K562 (cell line): ENCODE measurements at regions not wholly inside any gene's neighbourhood (a gene's known extent, or its start where the extent isn't known, plus 50 kb on each side); places are given as distances from the start of the nearest gene placed in this dataset.

Source experiments
- ATAC-seq: fragments of 200-7000 bp; cut with Tn5 transposase; 3 replicates; pipeline ENCODE4 v1.9.1; 2020; ENCODE audit warnings: moderate library complexity
- BruUV-seq: library from RNA; stranded (reverse); fragments of 400-500 nt; replicated peaks from 2 replicates; lab custom pipeline; 2021; lab: Mats Ljungman, UMichigan
- CTCF ChIA-PET: fragments of 300-600 bp; formaldehyde crosslinking; extraction: SDS; loops from one replicate; lab custom pipeline; 2021; ENCODE audit warnings: low intra/inter-chr PET ratio; lab: Yijun Ruan, JAX
- POLR2A ChIA-PET: fragments of 300-600, 350-650 bp; sonication (Branson Sonifier 250); formaldehyde crosslinking; extraction: SDS; loops from one replicate; lab custom pipeline; 2021; ENCODE audit warnings: antibody characterized with exemption, inconsistent platforms; lab: Yijun Ruan, JAX
- DNase-seq, 4 experiments: peaks; one replicate each; pipeline versions ENCODE4 v3.0.0 to v3.0.0-alpha.2; 2011 to 2018; ENCODE audit warnings: low spot score in 3 of 4, mixed read lengths in 3 of 4; ENCODE audit errors: extremely low read depth in 1 of 4
- FAIRE-seq: peaks from 2 replicates; lab custom pipeline; 2011; peaks lifted over from hg19 to GRCh38; lab: Jason Lieb, UNC
- H2AFZ ChIP-seq: 2 replicates; pipeline ENCODE4 v1.6.0; 2011; ENCODE audit warnings: low read depth, low read length, control low read depth, inconsistent platforms
- H3K27ac ChIP-seq: fragments of 200-600 bp; 3 replicates; pipeline ENCODE4 v1.8.0; 2011; ENCODE audit warnings: low read depth, mild to moderate bottlenecking, control low read depth, inconsistent platforms, low read length, moderate library complexity, mixed read lengths; ENCODE audit errors: extremely low read depth
- H3K27me3 ChIP-seq, 2 experiments: fragments of 300-600 bp in 1 of 2; 2 replicates in 1 of 2; 3 replicates in 1 of 2; pipeline versions ENCODE4 v1.6.0 to v1.8.0; 2011; ENCODE audit warnings: inconsistent platforms in 2 of 2, low read length in 2 of 2, mild to moderate bottlenecking in 1 of 2, mixed read lengths in 1 of 2, moderate library complexity in 1 of 2; ENCODE audit not compliant: control insufficient read depth in 2 of 2, insufficient read depth in 2 of 2
- H3K36me3 ChIP-seq: fragments of 300-600 bp; 3 replicates; pipeline ENCODE4 v1.8.0; 2011; ENCODE audit warnings: mild to moderate bottlenecking, low read length, inconsistent platforms; ENCODE audit not compliant: control insufficient read depth, insufficient read depth
- H3K4me1 ChIP-seq, 2 experiments: fragments of 200-600 bp in 1 of 2; replicated peaks in 1 of 2; 2 replicates in 1 of 2; 3 replicates in 1 of 2; pipeline versions ENCODE4 v1.5.1 to v1.8.0; 2011; ENCODE audit warnings: inconsistent platforms in 2 of 2, low read length in 2 of 2, mild to moderate bottlenecking in 1 of 2, mixed read lengths in 1 of 2, moderate library complexity in 1 of 2; ENCODE audit not compliant: control insufficient read depth in 2 of 2, insufficient read depth in 2 of 2
- H3K4me2 ChIP-seq: 2 replicates; pipeline ENCODE4 v1.6.1; 2011; ENCODE audit warnings: low read length, control low read depth, inconsistent platforms, mixed read lengths; ENCODE audit not compliant: insufficient read depth
- H3K4me3 ChIP-seq: fragments of 200-600 bp; sonication (generic), shearing (Covaris generic); 2 replicates; pipeline ENCODE4 v1.5.1; 2016; ENCODE audit warnings: control low read depth, inconsistent platforms
- H3K79me2 ChIP-seq: fragments of 200-600 bp; 3 replicates; pipeline ENCODE4 v1.8.0; 2011; ENCODE audit warnings: low read length, inconsistent platforms; ENCODE audit not compliant: control insufficient read depth, insufficient read depth
- H3K9ac ChIP-seq, 2 experiments: 2 replicates each; pipeline versions ENCODE4 v1.6.0 to v1.6.1; 2011; ENCODE audit warnings: low read depth in 2 of 2, low read length in 2 of 2, control low read depth in 1 of 2, inconsistent platforms in 1 of 2, mild to moderate bottlenecking in 1 of 2, mixed read lengths in 1 of 2; ENCODE audit not compliant: insufficient read depth in 1 of 2
- H3K9me1 ChIP-seq: one replicate; pipeline ENCODE4 v1.6.0; 2011; ENCODE audit warnings: inconsistent platforms, mild to moderate bottlenecking, low read length, moderate library complexity; ENCODE audit not compliant: control insufficient read depth, insufficient read depth
- H3K9me3 ChIP-seq: replicated peaks from 2 replicates; pipeline ENCODE4 v1.5.1; 2011; ENCODE audit warnings: low read depth, low read length, inconsistent platforms; ENCODE audit not compliant: control insufficient read depth, insufficient read depth
- H4K20me1 ChIP-seq: replicated peaks from 2 replicates; pipeline ENCODE4 v1.6.1; 2011; ENCODE audit warnings: low read length, inconsistent platforms, mixed read lengths; ENCODE audit not compliant: control insufficient read depth, insufficient read depth
- CEBPZ ChIP-seq: fragments of 150-350 bp; IDR thresholded peaks from 2 replicates; pipeline ENCODE4 v1.6.1; 2014; ENCODE audit warnings: low read depth, mild to moderate bottlenecking, low read length, borderline replicate concordance
- MCM5 ChIP-seq: fragments of 450-650 bp; IDR thresholded peaks from 2 replicates; pipeline ENCODE4 v1.6.1; 2016; ENCODE audit warnings: low read depth
- PTRF ChIP-seq: fragments of 450-650 bp; IDR thresholded peaks from 2 replicates; pipeline ENCODE4 v1.6.1; 2016; ENCODE audit warnings: mild to moderate bottlenecking, missing genetic modification characterization, missing compliant biosample characterization
- ZFPM2 ChIP-seq: fragments of 250-450 bp; sonication (Bioruptor Pico); IDR thresholded peaks from 2 replicates; pipeline ENCODE4 v1.5.1; 2022; ENCODE audit warnings: mild to moderate bottlenecking
- ZNF175 ChIP-seq: fragments of 200-800 bp; sonication (Bioruptor generic); IDR thresholded peaks from 2 replicates; pipeline ENCODE4 v1.6.1; 2016; ENCODE audit warnings: low read depth, mild to moderate bottlenecking, missing genetic modification characterization, missing compliant biosample characterization
- ZNF780A ChIP-seq: fragments of 250-450 bp; sonication (Bioruptor Pico); IDR thresholded peaks from 2 replicates; pipeline ENCODE4 v1.5.0; 2021; ENCODE audit warnings: mild to moderate bottlenecking
- WGBS: fragments of 100-300 bp; shearing (Covaris generic); methylation state at CpG from one replicate; pipeline ENCODE4 v1.1.6; 2016; ENCODE audit warnings: low coverage, mixed read lengths; ENCODE audit not compliant: insufficient coverage; ENCODE audit errors: missing lambda C conversion rate; 5-methylcytosine and 5-hydroxymethylcytosine counted together
- in situ Hi-C: fragments of 300-500 bp; cut with MboI; formaldehyde crosslinking; loops from 4 replicates; pipeline ENCODE4 v1.15.0; 2018; ENCODE audit warnings: inconsistent platforms, mixed read lengths
- intact Hi-C: fragments of 100-400 bp; cut with micrococcal nuclease; formaldehyde crosslinking; loops from 2 replicates; pipeline ENCODE4 v1.14.2; 2022

- FAIRE-seq (no peak), ATAC-seq (no peak), DNase-seq (no peak)
- Histone ChIP-seq H3K4me3 (no peak overlapping the region), H3K9ac (no peak overlapping the region), H3K4me1 (no peaks in the 10 kb centered on the region), H3K27ac (no peak overlapping the region), H3K79me2 (no peaks in the 10 kb centered on the region), H3K4me2 (no peak overlapping the region), H3K9me1 (no peaks in the 10 kb centered on the region), H2AFZ (no peak overlapping the region), H3K36me3 (no peaks in the 10 kb centered on the region), H3K9me3 (no peaks in the 10 kb centered on the region), H4K20me1 (no peaks in the 10 kb centered on the region), H3K27me3 (no peaks in the 10 kb centered on the region)
- in situ Hi-C loops (no loop called here), intact Hi-C loops (no loop called here)
- no TSS peak for BruUV-seq
- ChIA-PET CTCF (no interaction called here), POLR2A (no interaction called here)
- 0% methylated on average over 3 of the region's 3 CpGs for WGBS
- TF ChIP-seq ZFPM2, result no peak
- TF ChIP-seq PTRF (tag), result no peak
- TF ChIP-seq ZNF175 (CRISPR knock-in tag), result no peak
- no peak for TF ChIP-seq CEBPZ
- TF ChIP-seq MCM5, result no peak
- no peak for TF ChIP-seq ZNF780A
These were observed 244.7 kb upstream of the ADARB2 start for GRCh38 chr10:1981976-1982375.
